ENCODE measurements at regions not wholly inside any gene's neighbourhood (a gene's known extent, or its start where the extent isn't known, plus 50 kb on each side); places are given as distances from the start of the nearest gene placed in this dataset.

DNA sequence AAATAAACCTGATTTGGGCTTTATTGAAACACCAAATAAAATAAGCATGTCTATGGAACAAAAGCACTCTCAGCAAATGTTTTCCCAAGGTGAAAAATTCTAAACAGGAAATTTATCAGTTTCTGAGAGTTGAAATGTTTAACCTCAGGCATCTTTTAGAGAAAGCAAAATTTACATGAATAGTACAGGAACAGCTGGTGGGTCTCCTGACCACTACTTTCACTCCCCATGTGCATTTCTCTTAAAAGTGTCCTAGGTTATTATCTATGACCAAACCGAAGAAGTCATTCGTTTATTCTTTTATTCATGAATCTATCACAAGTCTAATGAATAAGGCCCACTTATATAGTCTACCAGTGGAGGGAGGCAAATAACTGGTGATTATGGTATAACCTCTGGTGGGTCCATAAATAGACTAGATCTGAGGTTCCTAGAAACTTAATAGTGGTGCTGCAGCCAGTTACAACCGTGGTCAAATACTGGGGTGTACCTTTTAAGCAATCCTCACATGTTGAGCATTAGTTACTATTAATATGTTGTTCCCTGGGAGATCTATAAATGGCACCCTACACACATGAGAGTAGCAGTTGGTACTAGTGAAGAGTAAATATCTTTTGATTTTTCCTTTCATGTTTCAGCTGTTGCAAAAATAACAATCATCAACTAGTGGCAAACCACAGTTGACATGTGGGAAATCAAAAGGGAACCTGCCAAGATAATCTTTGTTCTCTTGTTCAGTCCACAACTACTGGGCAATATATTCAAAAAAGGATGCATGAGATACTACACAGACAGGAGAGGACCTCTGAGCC lies 169.3 kb upstream of the STAC start:
- CTCF ChIA-PET, result interaction anchor here (0.6 kb wide), 1 partner anchor 187 kb away, joined by 3 read pairs; no protein-coding TSS in a partner anchor
- TF ChIP-seq, protein P1, sequence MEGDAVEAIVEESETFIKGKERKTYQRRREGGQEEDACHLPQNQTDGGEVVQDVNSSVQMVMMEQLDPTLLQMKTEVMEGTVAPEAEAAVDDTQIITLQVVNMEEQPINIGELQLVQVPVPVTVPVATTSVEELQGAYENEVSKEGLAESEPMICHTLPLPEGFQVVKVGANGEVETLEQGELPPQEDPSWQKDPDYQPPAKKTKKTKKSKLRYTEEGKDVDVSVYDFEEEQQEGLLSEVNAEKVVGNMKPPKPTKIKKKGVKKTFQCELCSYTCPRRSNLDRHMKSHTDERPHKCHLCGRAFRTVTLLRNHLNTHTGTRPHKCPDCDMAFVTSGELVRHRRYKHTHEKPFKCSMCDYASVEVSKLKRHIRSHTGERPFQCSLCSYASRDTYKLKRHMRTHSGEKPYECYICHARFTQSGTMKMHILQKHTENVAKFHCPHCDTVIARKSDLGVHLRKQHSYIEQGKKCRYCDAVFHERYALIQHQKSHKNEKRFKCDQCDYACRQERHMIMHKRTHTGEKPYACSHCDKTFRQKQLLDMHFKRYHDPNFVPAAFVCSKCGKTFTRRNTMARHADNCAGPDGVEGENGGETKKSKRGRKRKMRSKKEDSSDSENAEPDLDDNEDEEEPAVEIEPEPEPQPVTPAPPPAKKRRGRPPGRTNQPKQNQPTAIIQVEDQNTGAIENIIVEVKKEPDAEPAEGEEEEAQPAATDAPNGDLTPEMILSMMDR (IDR thresholded peaks at IDR 0.05; ENCODE audit: insufficient read depth, low read depth, low read length), result no peak
- H3K36me3 ChIP-seq (ENCODE audit: control insufficient read depth, insufficient read depth, low read length), result no peaks in the 10 kb centered on the region
- DNase-seq (ENCODE audit: low read depth), result no peak
- POLR2A ChIA-PET, result no interaction called here
- H3K4me3 ChIP-seq (ENCODE audit: low read depth, low read length), result no peak overlapping the region
- no peaks in the 10 kb centered on the region for H3K27me3 ChIP-seq (ENCODE audit: control insufficient read depth, insufficient read depth, low read length)

DNA sequence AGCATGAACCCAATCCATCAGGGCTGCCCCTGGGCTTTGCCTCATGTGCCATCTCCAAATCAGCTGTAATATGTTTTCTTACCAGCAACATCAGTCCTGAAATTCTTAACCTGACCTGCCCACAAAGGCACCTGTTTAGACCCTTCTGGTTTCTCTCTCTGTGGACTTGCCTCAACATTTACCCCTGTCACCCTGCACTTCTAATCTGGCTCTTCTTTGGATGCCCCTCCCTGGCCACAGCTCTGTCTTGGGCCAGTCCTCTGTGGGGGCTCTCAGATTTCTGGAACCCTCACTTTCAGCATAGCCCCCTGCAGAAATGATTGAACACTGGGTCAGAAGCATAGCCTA lies 168.7 kb upstream of the STAC start:
- no peaks in the 10 kb centered on the region for H3K36me3 ChIP-seq (ENCODE audit: control insufficient read depth, insufficient read depth, low read length)
- POLR2A ChIA-PET, result no interaction called here
- DNase-seq (ENCODE audit: low read depth), result no peak
- TF ChIP-seq, protein P1 (IDR thresholded peaks at IDR 0.05; ENCODE audit: insufficient read depth, low read depth, low read length), result no peak
- H3K4me3 ChIP-seq (ENCODE audit: low read depth, low read length), result no peak overlapping the region
- CTCF ChIA-PET, result interaction anchor here (0.6 kb wide), 1 partner anchor 187 kb away, joined by 3 read pairs; no protein-coding TSS in a partner anchor
- no peaks in the 10 kb centered on the region for H3K27me3 ChIP-seq (ENCODE audit: control insufficient read depth, insufficient read depth, low read length)

DNA sequence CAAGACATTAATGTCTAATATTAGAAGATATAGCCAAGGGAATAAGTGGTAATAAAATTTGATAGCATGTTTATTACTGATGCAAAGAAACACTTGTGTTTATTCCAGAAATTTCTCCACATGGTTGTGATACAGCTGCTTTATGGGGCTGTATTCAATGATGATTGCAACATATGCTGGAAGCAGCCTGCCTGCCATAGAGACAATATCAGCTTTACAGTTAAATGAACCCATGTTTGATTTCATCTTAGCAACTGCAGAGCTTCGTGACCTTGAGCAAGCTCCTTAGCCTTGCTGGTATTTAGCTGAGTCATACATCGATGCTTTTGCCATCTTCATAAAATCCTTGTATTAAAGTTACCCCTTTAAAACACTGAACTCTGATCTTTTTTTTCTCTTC lies 168.1 kb upstream of the STAC start:
- H3K4me3 ChIP-seq (ENCODE audit: low read depth, low read length), result no peak overlapping the region
- no peaks in the 10 kb centered on the region for H3K36me3 ChIP-seq (ENCODE audit: control insufficient read depth, insufficient read depth, low read length)
- TF ChIP-seq, protein P1 (IDR thresholded peaks at IDR 0.05; ENCODE audit: insufficient read depth, low read depth, low read length), result no peak
- CTCF ChIA-PET, result no interaction called here
- DNase-seq (ENCODE audit: low read depth), result peak; percentile 77
- POLR2A ChIA-PET, result no interaction called here
- H3K27me3 ChIP-seq (ENCODE audit: control insufficient read depth, insufficient read depth, low read length), result no peaks in the 10 kb centered on the region

DNA sequence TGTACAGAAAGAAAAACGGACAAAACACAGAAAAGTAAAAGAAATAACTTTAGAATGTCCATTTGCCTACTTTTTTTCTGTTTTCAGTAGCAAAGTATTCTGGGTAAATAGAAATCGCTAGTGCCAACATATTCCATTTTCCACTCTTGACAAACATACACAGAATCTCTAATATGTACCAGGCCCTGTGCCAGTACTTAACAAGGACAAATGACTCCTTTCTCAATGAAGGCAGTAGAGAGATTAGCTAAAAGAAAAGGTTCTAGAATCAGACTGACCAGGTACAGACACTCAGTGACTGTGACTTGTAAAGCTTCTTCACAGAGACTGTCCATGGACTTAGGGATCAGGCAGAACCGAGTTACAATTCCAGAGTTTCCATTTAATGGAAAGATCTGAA lies 165.8 kb upstream of the STAC start:
- Histone ChIP-seq H3K36me3 (ENCODE audit: control insufficient read depth, insufficient read depth, low read length) (no peaks in the 10 kb centered on the region), H3K4me3 (ENCODE audit: low read depth, low read length) (no peak overlapping the region), H3K27me3 (ENCODE audit: control insufficient read depth, insufficient read depth, low read length) (no peaks in the 10 kb centered on the region)
- DNase-seq (ENCODE audit: low read depth), result no peak
- TF ChIP-seq, protein P1 (IDR thresholded peaks at IDR 0.05; ENCODE audit: insufficient read depth, low read depth, low read length), result no peak
- CTCF ChIA-PET, result no interaction called here
- POLR2A ChIA-PET, result no interaction called here

DNA sequence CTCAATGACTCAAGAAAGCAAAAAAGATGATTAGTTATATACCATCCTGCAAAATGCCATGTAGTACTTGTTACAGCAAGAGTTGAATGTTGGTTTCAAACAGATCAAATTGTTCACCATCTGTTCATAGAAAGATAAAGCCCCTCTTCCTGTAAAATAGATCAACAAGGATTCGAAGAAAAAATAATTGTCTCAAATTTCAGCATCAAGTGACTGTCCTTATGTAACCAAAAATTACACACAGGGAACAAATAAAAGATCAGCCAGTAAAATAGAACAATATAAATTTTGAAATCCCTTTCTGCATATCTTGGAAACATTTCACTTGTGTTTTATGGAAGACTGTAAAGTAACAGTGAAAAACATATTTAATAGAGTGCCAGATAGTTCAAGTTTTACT lies 165.1 kb upstream of the STAC start:
- TF ChIP-seq, protein P1 (IDR thresholded peaks at IDR 0.05; ENCODE audit: insufficient read depth, low read depth, low read length), result no peak
- Histone ChIP-seq H3K27me3 (ENCODE audit: control insufficient read depth, insufficient read depth, low read length) (no peaks in the 10 kb centered on the region), H3K36me3 (ENCODE audit: control insufficient read depth, insufficient read depth, low read length) (no peaks in the 10 kb centered on the region), H3K4me3 (ENCODE audit: low read depth, low read length) (no peak overlapping the region)
- ChIA-PET POLR2A (no interaction called here), CTCF (no interaction called here)
- DNase-seq (ENCODE audit: low read depth), result no peak
